Activated B cell treated with CpG ODN at 0.5 μM for 24 hours (primary cell): ENCODE measurements at regions not wholly inside any gene's neighbourhood (a gene's known extent, or its start where the extent isn't known, plus 50 kb on each side); places are given as distances from the start of the nearest gene placed in this dataset.

Experiments
- ATAC-seq: fragments of 200-7000 bp; cut with Tn5 transposase; one replicate; pipeline ENCODE4 v1.10.0; 2021; ENCODE audit warnings: low read depth, mild to moderate bottlenecking, moderate library complexity
- CTCF ChIA-PET: fragments of 350-600 bp; sonication (Branson Sonifier 250); formaldehyde crosslinking; loops from one replicate; lab custom pipeline; 2021; ENCODE audit warnings: antibody characterized with exemption; lab: Charles Lee
- POLR2A ChIA-PET: fragments of 350-600 bp; sonication (Branson Sonifier 250); formaldehyde crosslinking; loops from one replicate; lab custom pipeline; 2021; ENCODE audit warnings: antibody characterized with exemption; lab: Charles Lee
- DNase-seq: peaks from one replicate; pipeline ENCODE4 v3.0.0; 2022
- H3K27ac Mint-ChIP-seq: one replicate; pipeline ENCODE4 v1.8.0; 2020; ENCODE audit warnings: mixed read lengths
- H3K27me3 Mint-ChIP-seq: one replicate; pipeline ENCODE4 v1.8.0; 2021; ENCODE audit warnings: mixed read lengths
- H3K36me3 Mint-ChIP-seq: one replicate; pipeline ENCODE4 v1.8.0; 2021; ENCODE audit warnings: low read depth, mixed read lengths
- H3K4me1 Mint-ChIP-seq: one replicate; pipeline ENCODE4 v1.8.0; 2021; ENCODE audit warnings: mixed read lengths
- H3K4me3 Mint-ChIP-seq: one replicate; pipeline ENCODE4 v1.8.0; 2020; ENCODE audit warnings: mild to moderate bottlenecking, mixed read lengths
- H3K9me3 Mint-ChIP-seq: one replicate; pipeline ENCODE4 v1.8.0; 2020; ENCODE audit warnings: mixed read lengths
- CTCF ChIP-seq: fragments of 200-600 bp; IDR thresholded peaks from one replicate; pipeline ENCODE4 v1.8.0; 2022; ENCODE audit warnings: antibody characterized with exemption, mild to moderate bottlenecking
- intact Hi-C: fragments of 100-400 bp; cut with micrococcal nuclease; formaldehyde crosslinking; loops from one replicate; pipeline ENCODE4 v1.15.1; 2024

- Mint-ChIP-seq H3K9me3 (no peaks in the 10 kb centered on the region), H3K4me1 (no peaks in the 10 kb centered on the region), H3K27ac (no peak overlapping the region), H3K27me3 (no peaks in the 10 kb centered on the region), H3K4me3 (no peak overlapping the region), H3K36me3 (no peaks in the 10 kb centered on the region)
- ChIA-PET POLR2A (no interaction called here), CTCF (no interaction called here)
- intact Hi-C loops = no loop called here
- DNase-seq (no peak), ATAC-seq (no peak)
- no peak for TF ChIP-seq CTCF
Measured at GRCh38 chr9:26758655-26759054, 133.9 kb downstream of the CAAP1 start.

- ChIA-PET POLR2A (no interaction called here), CTCF (no interaction called here)
- Mint-ChIP-seq H3K4me1 (no peaks in the 10 kb centered on the region), H3K27ac (no peak overlapping the region), H3K4me3 (no peak overlapping the region), H3K36me3 (no peaks in the 10 kb centered on the region), H3K27me3 (no peaks in the 10 kb centered on the region), H3K9me3 (no peaks in the 10 kb centered on the region)
- intact Hi-C loops = no loop called here
- DNase-seq (no peak), ATAC-seq (no peak)
- TF ChIP-seq CTCF = no peak
Measured at GRCh38 chr9:26756881-26757280, 135.7 kb downstream of the CAAP1 start.

GRCh38 chr9:26755476-26755875 is 137.1 kb downstream of the CAAP1 start:
- H3K27me3 Mint-ChIP-seq = no peaks in the 10 kb centered on the region
- no peak for TF ChIP-seq CTCF
- ChIA-PET CTCF (no interaction called here), POLR2A (no interaction called here)
- ATAC-seq (no peak), DNase-seq (no peak)
- intact Hi-C loops = no loop called here
- H3K36me3 Mint-ChIP-seq = no peaks in the 10 kb centered on the region
- no peak overlapping the region for H3K27ac Mint-ChIP-seq
- no peak overlapping the region for H3K4me3 Mint-ChIP-seq
- no peaks in the 10 kb centered on the region for H3K9me3 Mint-ChIP-seq
- no peaks in the 10 kb centered on the region for H3K4me1 Mint-ChIP-seq

GRCh38 chr9:26754509-26755164 is 138.0 kb downstream of the CAAP1 start:
- intact Hi-C loops = no loop called here
- DNase-seq (no peak), ATAC-seq (no peak)
- Mint-ChIP-seq H3K36me3 (no peaks in the 10 kb centered on the region), H3K4me3 (no peak overlapping the region), H3K27me3 (no peaks in the 10 kb centered on the region), H3K27ac (no peak overlapping the region), H3K9me3 (no peaks in the 10 kb centered on the region), H3K4me1 (no peaks in the 10 kb centered on the region)
- ChIA-PET CTCF (no interaction called here), POLR2A (no interaction called here)
- TF ChIP-seq CTCF = no peak

- H3K36me3 Mint-ChIP-seq = no peaks in the 10 kb centered on the region
- intact Hi-C loops = no loop called here
- no peak overlapping the region for H3K4me3 Mint-ChIP-seq
- H3K27me3 Mint-ChIP-seq = no peaks in the 10 kb centered on the region
- no peak for TF ChIP-seq CTCF
- POLR2A ChIA-PET = no interaction called here
- no peaks in the 10 kb centered on the region for H3K4me1 Mint-ChIP-seq
- CTCF ChIA-PET = no interaction called here
- H3K27ac Mint-ChIP-seq = no peak overlapping the region
- ATAC-seq (no peak), DNase-seq (no peak)
- no peaks in the 10 kb centered on the region for H3K9me3 Mint-ChIP-seq
Measured at GRCh38 chr9:26753971-26754370, 138.6 kb downstream of the CAAP1 start.
